OCI-LY7 (cell line): ENCODE measurements at regions not wholly inside any gene's neighbourhood (a gene's known extent, or its start where the extent isn't known, plus 50 kb on each side); places are given as distances from the start of the nearest gene placed in this dataset.

Source experiments
- BruUV-seq: library from RNA; stranded (reverse); fragments of 400-500 nt; replicated peaks from 2 replicates; lab custom pipeline; 2021; lab: Mats Ljungman, UMichigan
- CTCF ChIA-PET: fragments of 300-600 bp; sonication (Branson Sonifier 250); formaldehyde crosslinking; loops from one replicate; lab custom pipeline; 2022; ENCODE audit warnings: antibody characterized with exemption; ENCODE audit not compliant: unreplicated experiment; lab: Charles Lee
- POLR2A ChIA-PET: fragments of 300-600 bp; sonication (Branson Sonifier 250); formaldehyde crosslinking; loops from one replicate; lab custom pipeline; 2022; ENCODE audit warnings: antibody characterized with exemption; lab: Charles Lee
- DNase-seq: peaks from one replicate; pipeline ENCODE4 v3.0.0-alpha.2; 2015; ENCODE audit warnings: low spot score
- H2AFZ ChIP-seq: fragments of 200-600 bp; sonication (generic), shearing (Covaris generic); 2 replicates; pipeline ENCODE4 v1.6.1; 2014; ENCODE audit warnings: mild to moderate bottlenecking, antibody characterized with exemption, low read length, moderate library complexity
- H3K27ac ChIP-seq: fragments of 200-600 bp; sonication (generic); 2 replicates; pipeline ENCODE4 v1.5.1; 2014; ENCODE audit warnings: mixed run types, low read depth, mild to moderate bottlenecking, moderate library complexity, low read length, inconsistent platforms; ENCODE audit not compliant: poor library complexity, severe bottlenecking
- H3K36me3 ChIP-seq: fragments of 200-600 bp; sonication (generic); 2 replicates; pipeline ENCODE4 v1.6.1; 2014; ENCODE audit warnings: mild to moderate bottlenecking, antibody characterized with exemption, low read length, moderate library complexity, mixed read lengths; ENCODE audit not compliant: insufficient read depth
- H3K4me1 ChIP-seq: fragments of 200-600 bp; sonication (generic); 2 replicates; pipeline ENCODE4 v1.5.1; 2014; ENCODE audit warnings: mild to moderate bottlenecking, low read length; ENCODE audit not compliant: insufficient read depth, poor library complexity, severe bottlenecking
- H3K4me2 ChIP-seq: fragments of 200-600 bp; sonication (generic); 2 replicates; pipeline ENCODE4 v1.6.1; 2014; ENCODE audit warnings: mild to moderate bottlenecking, low read length
- H3K4me3 ChIP-seq: fragments of 200-600 bp; sonication (generic); 2 replicates; pipeline ENCODE4 v1.5.1; 2014; ENCODE audit warnings: mild to moderate bottlenecking, low read depth, low read length; ENCODE audit not compliant: poor library complexity, severe bottlenecking
- H3K79me2 ChIP-seq: fragments of 200-600 bp; sonication (generic); 2 replicates; pipeline ENCODE4 v1.6.1; 2016; ENCODE audit warnings: low read depth, mild to moderate bottlenecking, low read length, moderate library complexity, mixed read lengths; ENCODE audit not compliant: insufficient read depth
- H3K9me2 ChIP-seq: fragments of 200-600 bp; sonication (generic); 2 replicates; pipeline ENCODE4 v1.6.1; 2016; ENCODE audit warnings: mild to moderate bottlenecking, low read length, mixed read lengths; ENCODE audit not compliant: insufficient read depth
- H3K9me3 ChIP-seq: fragments of 200-600 bp; sonication (generic); 2 replicates; pipeline ENCODE4 v1.6.1; 2014; ENCODE audit warnings: mild to moderate bottlenecking, mixed run types, low read length, mixed read lengths
- H4K20me1 ChIP-seq: fragments of 200-600 bp; sonication (generic); 2 replicates; pipeline ENCODE4 v1.6.1; 2014; ENCODE audit warnings: mild to moderate bottlenecking, antibody characterized with exemption, low read length, moderate library complexity, mixed read lengths; ENCODE audit not compliant: insufficient read depth
- EZH2phosphoT487 ChIP-seq: fragments of 200-600 bp; sonication (generic); IDR thresholded peaks from 2 replicates; pipeline ENCODE4 v1.6.1; 2018; ENCODE audit warnings: low read depth, borderline replicate concordance, mild to moderate bottlenecking, mixed run types, antibody characterized with exemption, low read length, moderate library complexity, mixed read lengths
- intact Hi-C: fragments of 100-400 bp; cut with micrococcal nuclease; formaldehyde crosslinking; loops from one replicate; pipeline ENCODE4 v1.10.0; 2022; ENCODE audit not compliant: unreplicated experiment
- TF ChIP-seq, protein P1 (sequence below): fragments of 200-600 bp; sonication (generic); conservative IDR thresholded peaks from 2 replicates; pipeline ENCODE4 v1.5.1; 2014; ENCODE audit warnings: mild to moderate bottlenecking, antibody characterized with exemption, low read length, moderate library complexity, mixed read lengths

DNA sequence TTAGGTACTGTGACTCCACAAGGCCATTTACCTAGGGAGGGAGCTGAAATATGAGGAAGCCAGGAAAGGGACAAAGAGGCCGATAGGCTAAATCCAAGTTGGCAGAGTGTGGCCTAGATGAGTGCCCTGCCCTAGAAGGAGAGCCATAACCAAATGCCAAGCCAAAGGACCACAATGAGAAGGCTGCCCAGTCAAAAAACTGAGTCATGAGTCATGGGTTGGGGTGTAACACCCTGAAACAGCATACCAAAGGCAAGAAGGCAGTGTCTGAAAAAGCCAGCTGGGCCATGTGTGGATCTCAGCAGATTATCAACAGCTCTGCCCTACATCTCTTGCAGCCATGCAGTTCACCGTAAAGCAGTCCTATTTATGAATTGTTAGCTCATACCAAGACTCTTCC lies 171.7 kb downstream of the PHLDA1 start:
- Histone ChIP-seq H3K4me3 (no peak overlapping the region), H3K27ac (no peak overlapping the region), H3K9me3 (no peaks in the 10 kb centered on the region), H3K36me3 (no peaks in the 10 kb centered on the region), H3K9me2 (no peaks in the 10 kb centered on the region), H2AFZ (no peak overlapping the region), H4K20me1 (no peaks in the 10 kb centered on the region), H3K4me2 (no peak overlapping the region), H3K79me2 (no peaks in the 10 kb centered on the region), H3K4me1 (no peaks in the 10 kb centered on the region)
- POLR2A ChIA-PET, result interaction anchor here (0.5 to 0.7 kb wide), 4 partner anchors 8 to 75 kb away, joined by 3 to 11 read pairs (median 4); no protein-coding TSS in a partner anchor
- intact Hi-C loops, result no loop called here
- DNase-seq, result no peak
- CTCF ChIA-PET, result no interaction called here
- no TSS peak for BruUV-seq
- TF ChIP-seq, protein P1, sequence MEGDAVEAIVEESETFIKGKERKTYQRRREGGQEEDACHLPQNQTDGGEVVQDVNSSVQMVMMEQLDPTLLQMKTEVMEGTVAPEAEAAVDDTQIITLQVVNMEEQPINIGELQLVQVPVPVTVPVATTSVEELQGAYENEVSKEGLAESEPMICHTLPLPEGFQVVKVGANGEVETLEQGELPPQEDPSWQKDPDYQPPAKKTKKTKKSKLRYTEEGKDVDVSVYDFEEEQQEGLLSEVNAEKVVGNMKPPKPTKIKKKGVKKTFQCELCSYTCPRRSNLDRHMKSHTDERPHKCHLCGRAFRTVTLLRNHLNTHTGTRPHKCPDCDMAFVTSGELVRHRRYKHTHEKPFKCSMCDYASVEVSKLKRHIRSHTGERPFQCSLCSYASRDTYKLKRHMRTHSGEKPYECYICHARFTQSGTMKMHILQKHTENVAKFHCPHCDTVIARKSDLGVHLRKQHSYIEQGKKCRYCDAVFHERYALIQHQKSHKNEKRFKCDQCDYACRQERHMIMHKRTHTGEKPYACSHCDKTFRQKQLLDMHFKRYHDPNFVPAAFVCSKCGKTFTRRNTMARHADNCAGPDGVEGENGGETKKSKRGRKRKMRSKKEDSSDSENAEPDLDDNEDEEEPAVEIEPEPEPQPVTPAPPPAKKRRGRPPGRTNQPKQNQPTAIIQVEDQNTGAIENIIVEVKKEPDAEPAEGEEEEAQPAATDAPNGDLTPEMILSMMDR, result no peak
- no peak for TF ChIP-seq EZH2phosphoT487

DNA sequence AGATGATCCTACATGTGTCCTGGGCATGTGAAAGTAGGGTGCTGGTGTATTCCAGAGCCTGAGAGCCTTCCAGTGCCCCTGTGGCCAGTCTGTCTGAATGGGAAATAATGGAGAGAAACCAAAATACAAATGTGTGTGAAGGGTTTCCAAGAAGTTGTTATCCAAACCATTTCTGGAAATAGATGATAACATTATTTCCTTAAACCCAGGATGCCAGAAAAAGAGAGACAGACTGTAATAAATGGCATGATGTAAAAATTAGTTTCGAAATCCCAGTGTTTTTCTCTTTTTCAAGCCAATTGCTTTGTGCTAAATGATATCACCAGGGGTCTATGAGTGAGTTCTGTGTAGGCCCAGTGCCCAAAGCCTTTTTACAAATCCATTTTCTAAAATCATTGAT lies 175.3 kb downstream of the PHLDA1 start:
- intact Hi-C loops, result no loop called here

GRCh38 chr12:75855360-75855759 lies 176.2 kb downstream of the PHLDA1 start:
- Histone ChIP-seq H3K9me3 (no peaks in the 10 kb centered on the region), H3K36me3 (no peaks in the 10 kb centered on the region), H3K9me2 (no peaks in the 10 kb centered on the region), H4K20me1 (no peaks in the 10 kb centered on the region), H3K4me3 (no peak overlapping the region), H2AFZ (no peak overlapping the region), H3K4me1 (peaks cover 11% of the 10 kb centered on the region), H3K4me2 (no peak overlapping the region), H3K79me2 (no peaks in the 10 kb centered on the region), H3K27ac (no peak overlapping the region)
- ChIA-PET POLR2A (interaction anchor here (0.6 to 1.2 kb wide), 2 partner anchors 57 to 78 kb away, joined by 3 read pairs; no protein-coding TSS in a partner anchor), CTCF (no interaction called here)
- no peak for DNase-seq
- intact Hi-C loops, result no loop called here
- TF ChIP-seq, protein P1, result no peak
- no peak for TF ChIP-seq EZH2phosphoT487
- no TSS peak for BruUV-seq

More for the DNA sequence above, 175.3 kb downstream of the PHLDA1 start:
- no peak overlapping the region for H3K27ac ChIP-seq
- CTCF ChIA-PET, result no interaction called here
- H3K79me2 ChIP-seq, result no peaks in the 10 kb centered on the region
- no peaks in the 10 kb centered on the region for H3K36me3 ChIP-seq
- BruUV-seq, result no TSS peak
- H4K20me1 ChIP-seq, result no peaks in the 10 kb centered on the region
- H3K4me3 ChIP-seq, result no peak overlapping the region
- TF ChIP-seq, protein P1, result no peak
- TF ChIP-seq EZH2phosphoT487, result no peak
- H3K9me3 ChIP-seq, result no peaks in the 10 kb centered on the region
- H3K4me2 ChIP-seq, result no peak overlapping the region
- no peaks in the 10 kb centered on the region for H3K9me2 ChIP-seq
- POLR2A ChIA-PET, result interaction anchor here (1.2 kb wide), 1 partner anchor 56 kb away, joined by 3 read pairs; no protein-coding TSS in a partner anchor
- no peak overlapping the region for H2AFZ ChIP-seq
- DNase-seq, result no peak
- peaks cover 11% of the 10 kb centered on the region for H3K4me1 ChIP-seq
